Activated naive CD4-positive, alpha-beta T cell treated with anti-CD3 and anti-CD28 coated beads for 36 hours (primary cell): ENCODE measurements at regions not wholly inside any gene's neighbourhood (a gene's known extent, or its start where the extent isn't known, plus 50 kb on each side); places are given as distances from the start of the nearest gene placed in this dataset.

ENCODE experiments used
- CTCF ChIA-PET: fragments of 350-600 bp; sonication (Branson Sonifier 250); formaldehyde crosslinking; loops from one replicate; lab custom pipeline; 2021; ENCODE audit warnings: antibody characterized with exemption; lab: Charles Lee
- DNase-seq: peaks from one replicate; pipeline ENCODE4 v3.0.0-alpha.2; 2020
- H3K27ac Mint-ChIP-seq: one replicate; pipeline ENCODE4 v1.8.0; 2021; ENCODE audit warnings: mild to moderate bottlenecking, mixed read lengths
- H3K27me3 Mint-ChIP-seq: one replicate; pipeline ENCODE4 v1.8.0; 2021; ENCODE audit warnings: low read depth, mixed read lengths
- H3K36me3 Mint-ChIP-seq: one replicate; pipeline ENCODE4 v1.8.0; 2021; ENCODE audit warnings: low read depth, mixed read lengths
- H3K4me1 Mint-ChIP-seq: one replicate; pipeline ENCODE4 v1.8.0; 2021; ENCODE audit warnings: low read depth, mixed read lengths
- H3K4me3 Mint-ChIP-seq: one replicate; pipeline ENCODE4 v1.8.0; 2021; ENCODE audit warnings: mild to moderate bottlenecking, moderate library complexity, mixed read lengths
- H3K9me3 Mint-ChIP-seq: one replicate; pipeline ENCODE4 v1.8.0; 2021; ENCODE audit warnings: mixed read lengths
- intact Hi-C: fragments of 100-400 bp; cut with micrococcal nuclease; formaldehyde crosslinking; loops from one replicate; pipeline ENCODE4 v1.15.1; 2023

- CTCF ChIA-PET: interaction anchor here (1.0 kb wide), 1 partner anchor 279 kb away, joined by 3 read pairs; no protein-coding TSS in a partner anchor
- Mint-ChIP-seq H3K36me3 (no peaks in the 10 kb centered on the region), H3K27me3 (no peaks in the 10 kb centered on the region), H3K4me1 (peaks cover 3% of the 10 kb centered on the region), H3K27ac (no peak overlapping the region), H3K9me3 (no peaks in the 10 kb centered on the region), H3K4me3 (no peak overlapping the region)
- intact Hi-C loops: no loop called here
- peak; percentile 43 for DNase-seq
Measured at GRCh38 chr21:23452384-23453083, 2154.7 kb downstream of the MRPL39 start.

- H3K27me3 Mint-ChIP-seq: no peaks in the 10 kb centered on the region
- no peaks in the 10 kb centered on the region for H3K9me3 Mint-ChIP-seq
- CTCF ChIA-PET: no interaction called here
- no peak overlapping the region for H3K27ac Mint-ChIP-seq
- DNase-seq: no peak
- H3K4me1 Mint-ChIP-seq: no peaks in the 10 kb centered on the region
- H3K4me3 Mint-ChIP-seq: no peak overlapping the region
- intact Hi-C loops: no loop called here
- no peaks in the 10 kb centered on the region for H3K36me3 Mint-ChIP-seq
Measured at GRCh38 chr21:23445307-23445706, 2162.0 kb downstream of the MRPL39 start.

- H3K4me3 Mint-ChIP-seq: no peak overlapping the region
- no peaks in the 10 kb centered on the region for H3K36me3 Mint-ChIP-seq
- intact Hi-C loops: no loop called here
- CTCF ChIA-PET: no interaction called here
- no peaks in the 10 kb centered on the region for H3K27me3 Mint-ChIP-seq
- no peaks in the 10 kb centered on the region for H3K4me1 Mint-ChIP-seq
- DNase-seq: no peak
- peaks cover 1% of the 10 kb centered on the region for H3K9me3 Mint-ChIP-seq
- H3K27ac Mint-ChIP-seq: no peak overlapping the region
Measured at GRCh38 chr21:23438081-23438480, 2169.2 kb downstream of the MRPL39 start.

- no peak for DNase-seq
- intact Hi-C loops: no loop called here
- Mint-ChIP-seq H3K4me1 (no peaks in the 10 kb centered on the region), H3K4me3 (no peak overlapping the region), H3K9me3 (no peaks in the 10 kb centered on the region), H3K27ac (no peak overlapping the region), H3K36me3 (no peaks in the 10 kb centered on the region), H3K27me3 (peaks cover 4% of the 10 kb centered on the region)
- CTCF ChIA-PET: interaction anchor here (0.6 to 0.7 kb wide), 2 partner anchors 116 to 806 kb away, joined by 3 read pairs; no protein-coding TSS in a partner anchor
Measured at GRCh38 chr21:23402929-23403520, 2204.3 kb downstream of the MRPL39 start.

- Mint-ChIP-seq H3K36me3 (no peaks in the 10 kb centered on the region), H3K27ac (no peak overlapping the region), H3K4me3 (no peak overlapping the region), H3K9me3 (no peaks in the 10 kb centered on the region), H3K4me1 (no peaks in the 10 kb centered on the region), H3K27me3 (peaks cover 4% of the 10 kb centered on the region)
- no peak for DNase-seq
- intact Hi-C loops: no loop called here
- CTCF ChIA-PET: interaction anchor here (0.6 kb wide), 2 partner anchors 24 to 133 kb away, joined by 3 read pairs; no protein-coding TSS in a partner anchor
Measured at GRCh38 chr21:23401278-23401677, 2206.0 kb downstream of the MRPL39 start.

- intact Hi-C loops: no loop called here
- CTCF ChIA-PET: no interaction called here
- Mint-ChIP-seq H3K4me1 (no peaks in the 10 kb centered on the region), H3K9me3 (no peaks in the 10 kb centered on the region), H3K36me3 (no peaks in the 10 kb centered on the region), H3K27me3 (peaks cover 4% of the 10 kb centered on the region), H3K4me3 (no peak overlapping the region), H3K27ac (no peak overlapping the region)
- no peak for DNase-seq
Measured at GRCh38 chr21:23398726-23399125, 2208.6 kb downstream of the MRPL39 start.

- Mint-ChIP-seq H3K36me3 (no peaks in the 10 kb centered on the region), H3K4me1 (no peaks in the 10 kb centered on the region), H3K27me3 (no peaks in the 10 kb centered on the region), H3K27ac (no peak overlapping the region), H3K4me3 (no peak overlapping the region), H3K9me3 (no peaks in the 10 kb centered on the region)
- CTCF ChIA-PET: interaction anchor here (0.5 kb wide), 1 partner anchor 1344 kb away, joined by 4 read pairs; no protein-coding TSS in a partner anchor
- intact Hi-C loops: no loop called here
- DNase-seq: no peak
Measured at GRCh38 chr21:23394458-23394857, 2212.8 kb downstream of the MRPL39 start.

- Mint-ChIP-seq H3K27ac (no peak overlapping the region), H3K9me3 (no peaks in the 10 kb centered on the region), H3K27me3 (no peaks in the 10 kb centered on the region), H3K4me1 (no peaks in the 10 kb centered on the region), H3K4me3 (no peak overlapping the region), H3K36me3 (no peaks in the 10 kb centered on the region)
- intact Hi-C loops: no loop called here
- CTCF ChIA-PET: no interaction called here
- DNase-seq: no peak
Measured at GRCh38 chr21:23384679-23385078, 2222.6 kb downstream of the MRPL39 start.

- CTCF ChIA-PET: no interaction called here
- Mint-ChIP-seq H3K36me3 (no peaks in the 10 kb centered on the region), H3K9me3 (no peaks in the 10 kb centered on the region), H3K4me1 (no peaks in the 10 kb centered on the region), H3K27ac (no peak overlapping the region), H3K4me3 (no peak overlapping the region), H3K27me3 (no peaks in the 10 kb centered on the region)
- DNase-seq: no peak
- intact Hi-C loops: no loop called here
Measured at GRCh38 chr21:23374155-23374554, 2233.1 kb downstream of the MRPL39 start.

GRCh38 chr21:23356905-23357304 lies 2250.4 kb downstream of the MRPL39 start:
- no peak for DNase-seq
- no peaks in the 10 kb centered on the region for H3K4me1 Mint-ChIP-seq
- H3K9me3 Mint-ChIP-seq: peaks cover 5% of the 10 kb centered on the region
- no peaks in the 10 kb centered on the region for H3K36me3 Mint-ChIP-seq
- CTCF ChIA-PET: no interaction called here
- no peak overlapping the region for H3K4me3 Mint-ChIP-seq
- H3K27me3 Mint-ChIP-seq: no peaks in the 10 kb centered on the region
- intact Hi-C loops: no loop called here
- no peak overlapping the region for H3K27ac Mint-ChIP-seq

GRCh38 chr21:23316190-23316589 lies 2291.1 kb downstream of the MRPL39 start:
- H3K4me1 Mint-ChIP-seq: no peaks in the 10 kb centered on the region
- no peaks in the 10 kb centered on the region for H3K27me3 Mint-ChIP-seq
- CTCF ChIA-PET: no interaction called here
- H3K9me3 Mint-ChIP-seq: no peaks in the 10 kb centered on the region
- H3K36me3 Mint-ChIP-seq: no peaks in the 10 kb centered on the region
- no peak for DNase-seq
- intact Hi-C loops: no loop called here
- no peak overlapping the region for H3K27ac Mint-ChIP-seq
- H3K4me3 Mint-ChIP-seq: no peak overlapping the region

- CTCF ChIA-PET: no interaction called here
- H3K4me1 Mint-ChIP-seq: no peaks in the 10 kb centered on the region
- H3K4me3 Mint-ChIP-seq: no peak overlapping the region
- no peaks in the 10 kb centered on the region for H3K27me3 Mint-ChIP-seq
- intact Hi-C loops: no loop called here
- no peaks in the 10 kb centered on the region for H3K9me3 Mint-ChIP-seq
- no peak overlapping the region for H3K27ac Mint-ChIP-seq
- no peak for DNase-seq
- H3K36me3 Mint-ChIP-seq: no peaks in the 10 kb centered on the region
Measured at GRCh38 chr21:23308741-23309140, 2298.5 kb downstream of the MRPL39 start.

GRCh38 chr21:23307065-23307464 lies 2300.2 kb downstream of the MRPL39 start:
- intact Hi-C loops: no loop called here
- Mint-ChIP-seq H3K4me1 (no peaks in the 10 kb centered on the region), H3K4me3 (no peak overlapping the region), H3K9me3 (no peaks in the 10 kb centered on the region), H3K27me3 (no peaks in the 10 kb centered on the region), H3K36me3 (no peaks in the 10 kb centered on the region), H3K27ac (no peak overlapping the region)
- no peak for DNase-seq
- CTCF ChIA-PET: no interaction called here
